Caco-2 (cell line): ENCODE measurements at regions not wholly inside any gene's neighbourhood (a gene's known extent, or its start where the extent isn't known, plus 50 kb on each side); places are given as distances from the start of the nearest gene placed in this dataset.

Experiments
- BruUV-seq: library from RNA; stranded (reverse); fragments of 400-500 nt; replicated peaks from 2 replicates; lab custom pipeline; 2021; lab: Mats Ljungman, UMichigan
- CTCF ChIA-PET: fragments of 300-600 bp; sonication (Branson Sonifier 250); formaldehyde crosslinking; loops from one replicate; lab custom pipeline; 2022; ENCODE audit warnings: antibody characterized with exemption; lab: Charles Lee
- POLR2A ChIA-PET: fragments of 300-600 bp; sonication (Branson Sonifier 250); formaldehyde crosslinking; loops from one replicate; lab custom pipeline; 2022; ENCODE audit warnings: antibody characterized with exemption; lab: Charles Lee
- DNase-seq, 2 experiments: peaks; one replicate each; pipeline versions ENCODE4 v3.0.0 to v3.0.0-alpha.2; 2020 to 2022
- H3K27me3 ChIP-seq: replicated peaks from 2 replicates; pipeline ENCODE4 v1.6.0; 2011; ENCODE audit warnings: low read length; ENCODE audit not compliant: control insufficient read depth, insufficient read depth
- H3K36me3 ChIP-seq: 2 replicates; pipeline ENCODE4 v1.5.1; 2011; ENCODE audit warnings: low read length; ENCODE audit not compliant: control insufficient read depth, insufficient read depth
- H3K4me1 ChIP-seq: fragments of 250-450 bp; sonication (Bioruptor Pico); 2 replicates; pipeline ENCODE4 v1.5.1; 2020; ENCODE audit warnings: mild to moderate bottlenecking
- H3K4me3 ChIP-seq: 2 replicates; pipeline ENCODE4 v1.5.1; 2011; ENCODE audit warnings: low read depth, mild to moderate bottlenecking, control low read depth, low read length
- H3K9me3 ChIP-seq: fragments of 250-450 bp; sonication (Bioruptor Pico); 2 replicates; pipeline ENCODE4 v1.5.1; 2020; ENCODE audit warnings: mild to moderate bottlenecking, moderate library complexity
- H3K27ac Mint-ChIP-seq: one replicate; pipeline ENCODE4 v1.8.0; 2022; ENCODE audit warnings: mixed read lengths; ENCODE audit not compliant: unreplicated experiment
- H3K27me3 Mint-ChIP-seq: one replicate; pipeline ENCODE4 v1.8.0; 2022; ENCODE audit warnings: mixed read lengths; ENCODE audit not compliant: insufficient read depth, unreplicated experiment
- H3K36me3 Mint-ChIP-seq: one replicate; pipeline ENCODE4 v1.8.0; 2022; ENCODE audit warnings: mild to moderate bottlenecking, mixed read lengths; ENCODE audit not compliant: insufficient read depth, unreplicated experiment
- H3K4me1 Mint-ChIP-seq: one replicate; pipeline ENCODE4 v1.8.0; 2022; ENCODE audit warnings: low read depth, mixed read lengths; ENCODE audit not compliant: unreplicated experiment
- H3K4me3 Mint-ChIP-seq: one replicate; pipeline ENCODE4 v1.8.0; 2022; ENCODE audit warnings: mild to moderate bottlenecking, moderate library complexity, mixed read lengths; ENCODE audit not compliant: unreplicated experiment
- H3K9me3 Mint-ChIP-seq: one replicate; pipeline ENCODE4 v1.8.0; 2022; ENCODE audit warnings: mixed read lengths; ENCODE audit not compliant: unreplicated experiment
- intact Hi-C: fragments of 100-400 bp; cut with micrococcal nuclease; formaldehyde crosslinking; loops from one replicate; pipeline ENCODE4 v1.10.0; 2022; ENCODE audit not compliant: unreplicated experiment
- TF ChIP-seq, protein P1 (sequence below), 2 experiments: fragments of 200-600 bp in 1 of 2; IDR thresholded peaks; 1 replicate in 1 of 2; 2 replicates in 1 of 2; pipeline versions ENCODE4 v1.5.1 to v1.8.0; 2011 to 2022; ENCODE audit warnings: antibody characterized with exemption in 1 of 2, control low read depth in 1 of 2, inconsistent platforms in 1 of 2, low read depth in 1 of 2, low read length in 1 of 2, mild to moderate bottlenecking in 1 of 2, moderate library complexity in 1 of 2; ENCODE audit not compliant: insufficient read depth in 1 of 2, severe bottlenecking in 1 of 2, unreplicated experiment in 1 of 2

DNA sequence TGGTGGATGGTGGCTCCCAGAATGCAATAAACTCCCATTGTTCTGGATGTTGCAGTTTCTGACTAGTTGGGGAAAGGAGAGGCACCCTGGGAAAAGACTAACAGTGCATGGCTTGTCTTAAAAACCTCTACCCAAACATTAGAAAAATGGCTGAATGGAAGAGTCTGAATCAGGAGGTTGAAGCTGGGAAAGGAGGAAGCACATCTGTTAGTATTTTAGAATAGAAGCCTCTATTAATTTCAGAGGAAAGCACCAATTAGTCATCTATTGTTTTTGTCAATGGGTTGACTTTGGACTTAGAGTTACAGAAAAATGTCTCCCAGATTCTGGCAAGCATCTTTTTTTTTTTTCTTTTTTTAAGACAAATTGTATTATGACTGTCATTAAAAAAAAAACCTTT, 56.1 kb upstream of the ELMO1 start:
- Mint-ChIP-seq H3K27me3 (peaks cover 11% of the 10 kb centered on the region), H3K36me3 (no peaks in the 10 kb centered on the region), H3K9me3 (no peaks in the 10 kb centered on the region), H3K27ac (no peak overlapping the region), H3K4me1 (no peaks in the 10 kb centered on the region), H3K4me3 (no peak overlapping the region)
- no peaks in the 10 kb centered on the region for H3K9me3 ChIP-seq
- H3K4me3 ChIP-seq, result no peak overlapping the region
- no peak for DNase-seq
- no peaks in the 10 kb centered on the region for H3K36me3 ChIP-seq
- TF ChIP-seq, protein P1, sequence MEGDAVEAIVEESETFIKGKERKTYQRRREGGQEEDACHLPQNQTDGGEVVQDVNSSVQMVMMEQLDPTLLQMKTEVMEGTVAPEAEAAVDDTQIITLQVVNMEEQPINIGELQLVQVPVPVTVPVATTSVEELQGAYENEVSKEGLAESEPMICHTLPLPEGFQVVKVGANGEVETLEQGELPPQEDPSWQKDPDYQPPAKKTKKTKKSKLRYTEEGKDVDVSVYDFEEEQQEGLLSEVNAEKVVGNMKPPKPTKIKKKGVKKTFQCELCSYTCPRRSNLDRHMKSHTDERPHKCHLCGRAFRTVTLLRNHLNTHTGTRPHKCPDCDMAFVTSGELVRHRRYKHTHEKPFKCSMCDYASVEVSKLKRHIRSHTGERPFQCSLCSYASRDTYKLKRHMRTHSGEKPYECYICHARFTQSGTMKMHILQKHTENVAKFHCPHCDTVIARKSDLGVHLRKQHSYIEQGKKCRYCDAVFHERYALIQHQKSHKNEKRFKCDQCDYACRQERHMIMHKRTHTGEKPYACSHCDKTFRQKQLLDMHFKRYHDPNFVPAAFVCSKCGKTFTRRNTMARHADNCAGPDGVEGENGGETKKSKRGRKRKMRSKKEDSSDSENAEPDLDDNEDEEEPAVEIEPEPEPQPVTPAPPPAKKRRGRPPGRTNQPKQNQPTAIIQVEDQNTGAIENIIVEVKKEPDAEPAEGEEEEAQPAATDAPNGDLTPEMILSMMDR (IDR thresholded peaks at IDR 0.05; ENCODE audit: insufficient read depth in 1 of 2, low read depth in 1 of 2, low read length in 1 of 2, severe bottlenecking in 1 of 2, unreplicated experiment in 1 of 2), result no peak
- ChIA-PET POLR2A (no interaction called here), CTCF (no interaction called here)
- no TSS peak for BruUV-seq
- H3K4me1 ChIP-seq, result no peaks in the 10 kb centered on the region
- intact Hi-C loops, result no loop called here
- no peaks in the 10 kb centered on the region for H3K27me3 ChIP-seq

GRCh38 chr7:37505750-37506353, 57.2 kb upstream of the ELMO1 start:
- ChIA-PET CTCF (no interaction called here), POLR2A (no interaction called here)
- Mint-ChIP-seq H3K27ac (no peak overlapping the region), H3K4me3 (no peak overlapping the region), H3K4me1 (no peaks in the 10 kb centered on the region), H3K27me3 (peaks cover 11% of the 10 kb centered on the region), H3K36me3 (no peaks in the 10 kb centered on the region), H3K9me3 (no peaks in the 10 kb centered on the region)
- intact Hi-C loops, result no loop called here
- no peaks in the 10 kb centered on the region for H3K9me3 ChIP-seq
- H3K4me1 ChIP-seq, result no peaks in the 10 kb centered on the region
- no peak for DNase-seq
- TF ChIP-seq, protein P1 (IDR thresholded peaks at IDR 0.05; ENCODE audit: insufficient read depth in 1 of 2, low read depth in 1 of 2, low read length in 1 of 2, severe bottlenecking in 1 of 2, unreplicated experiment in 1 of 2), result no peak
- BruUV-seq, result no TSS peak
- H3K36me3 ChIP-seq, result no peaks in the 10 kb centered on the region
- no peak overlapping the region for H3K4me3 ChIP-seq
- H3K27me3 ChIP-seq, result no peaks in the 10 kb centered on the region

DNA sequence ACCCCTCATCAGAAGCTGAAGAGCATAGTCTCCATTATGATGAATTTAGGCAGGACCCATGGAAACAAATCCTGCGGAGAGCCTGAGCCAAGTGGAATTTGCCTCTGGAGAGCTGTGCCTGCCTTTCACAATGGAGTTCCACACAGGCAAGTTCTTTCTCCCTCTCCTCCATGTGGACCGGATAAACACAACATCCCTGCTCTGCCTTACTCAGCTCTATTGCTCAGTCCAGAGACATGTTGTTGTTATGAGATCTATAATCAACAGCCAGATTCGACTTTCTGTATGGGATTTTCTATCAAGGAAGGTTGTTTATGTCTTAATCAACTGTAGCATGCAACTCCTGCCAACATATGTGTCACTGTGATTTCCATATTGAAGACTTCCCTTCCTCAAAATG, 59.5 kb upstream of the ELMO1 start:
- H3K4me3 Mint-ChIP-seq, result no peak overlapping the region
- Histone ChIP-seq H3K36me3 (no peaks in the 10 kb centered on the region), H3K4me1 (no peaks in the 10 kb centered on the region), H3K27me3 (no peaks in the 10 kb centered on the region), H3K9me3 (no peaks in the 10 kb centered on the region), H3K4me3 (no peak overlapping the region)
- H3K9me3 Mint-ChIP-seq, result no peaks in the 10 kb centered on the region
- intact Hi-C loops, result no loop called here
- no peaks in the 10 kb centered on the region for H3K4me1 Mint-ChIP-seq
- POLR2A ChIA-PET, result no interaction called here
- no TSS peak for BruUV-seq
- H3K27ac Mint-ChIP-seq, result no peak overlapping the region
- TF ChIP-seq, protein P1 (IDR thresholded peaks at IDR 0.05; ENCODE audit: insufficient read depth in 1 of 2, low read depth in 1 of 2, low read length in 1 of 2, severe bottlenecking in 1 of 2, unreplicated experiment in 1 of 2), result no peak
- H3K36me3 Mint-ChIP-seq, result no peaks in the 10 kb centered on the region
- no peak for DNase-seq
- H3K27me3 Mint-ChIP-seq, result peaks cover 11% of the 10 kb centered on the region
- CTCF ChIA-PET, result interaction anchor here (1.2 kb wide), 1 partner anchor 13 kb away, joined by 4 read pairs; no protein-coding TSS in a partner anchor
